NOMO-1 treated with DMSO at 0.1 percent for 48 hours (cell line): ENCODE measurements at regions not wholly inside any gene's neighbourhood (a gene's known extent, or its start where the extent isn't known, plus 50 kb on each side); places are given as distances from the start of the nearest gene placed in this dataset.
"Not testable (repeated sequence)": the region's sequence is repeated elsewhere in the genome, so short reads cannot be mapped to it uniquely, and the experiment has no call there.

Source experiments
- DNase-seq: peaks from one replicate; lab custom pipeline; 2025; ENCODE audit not compliant: unreplicated experiment; lab: John Stamatoyannopoulos, UW

DNA sequence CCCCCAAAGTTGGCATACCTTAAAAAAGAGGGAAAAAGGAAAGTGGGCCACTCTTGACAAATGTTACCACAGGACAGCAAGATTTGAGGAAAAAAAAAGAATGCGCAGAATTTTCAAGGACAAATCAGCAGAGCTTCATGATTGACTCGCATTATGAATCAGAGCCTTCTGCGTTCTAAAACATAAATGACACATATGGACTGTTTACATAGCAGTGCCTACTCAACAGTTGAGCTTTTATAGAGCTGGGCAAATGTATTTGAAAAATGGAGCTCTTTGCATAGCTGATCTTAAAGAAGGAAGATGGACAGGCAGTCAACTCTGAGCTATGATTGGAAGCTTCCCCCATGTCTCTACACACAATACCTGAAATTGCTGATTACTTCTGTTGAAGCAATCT, 213.2 kb upstream of the NT5E start:
- no peak for DNase-seq

- not testable (repeated sequence) for DNase-seq
These were observed 222.5 kb upstream of the NT5E start for GRCh38 chr6:85227345-85227744.

- DNase-seq, result not testable (repeated sequence)
These were observed 237.1 kb upstream of the NT5E start for GRCh38 chr6:85212794-85213193.

DNA sequence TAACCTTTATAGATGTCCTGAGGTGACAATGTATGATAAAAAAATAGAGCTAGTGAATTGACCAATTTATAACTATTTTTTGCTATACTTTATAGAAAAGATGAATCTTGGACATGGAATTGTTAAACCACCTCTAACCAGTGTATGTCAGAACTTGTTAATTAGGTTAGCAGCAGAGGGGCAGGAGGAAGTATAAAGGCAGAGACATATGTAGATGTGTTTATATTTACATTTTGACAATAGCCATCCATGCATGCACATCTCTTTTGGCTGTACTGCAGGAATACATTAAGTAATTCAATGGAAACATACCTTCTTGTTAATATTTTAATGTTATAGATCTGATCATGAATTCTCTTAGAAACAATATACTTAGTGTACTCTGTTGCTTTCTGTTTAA, 254.6 kb upstream of the NT5E start:
- no peak for DNase-seq

DNA sequence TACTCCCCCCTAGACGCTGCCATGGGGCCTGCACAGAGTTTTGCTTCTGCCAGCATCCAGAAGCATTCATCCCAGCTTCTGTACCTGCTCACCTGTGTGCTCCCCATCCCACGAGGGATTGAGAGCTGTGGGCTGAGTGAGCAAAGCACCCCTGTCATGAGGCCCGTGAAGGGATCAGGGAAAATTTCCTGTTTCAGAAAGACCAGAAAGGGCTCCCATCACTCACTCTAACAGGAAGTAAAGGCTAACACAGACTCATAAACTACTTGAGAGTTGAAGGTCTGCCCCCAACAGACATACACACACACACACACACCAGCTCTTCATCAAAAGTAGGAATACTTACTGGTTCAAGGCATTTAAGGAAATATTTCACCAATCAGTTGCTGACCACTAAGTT, 256.5 kb upstream of the NT5E start:
- DNase-seq, result no peak

DNA sequence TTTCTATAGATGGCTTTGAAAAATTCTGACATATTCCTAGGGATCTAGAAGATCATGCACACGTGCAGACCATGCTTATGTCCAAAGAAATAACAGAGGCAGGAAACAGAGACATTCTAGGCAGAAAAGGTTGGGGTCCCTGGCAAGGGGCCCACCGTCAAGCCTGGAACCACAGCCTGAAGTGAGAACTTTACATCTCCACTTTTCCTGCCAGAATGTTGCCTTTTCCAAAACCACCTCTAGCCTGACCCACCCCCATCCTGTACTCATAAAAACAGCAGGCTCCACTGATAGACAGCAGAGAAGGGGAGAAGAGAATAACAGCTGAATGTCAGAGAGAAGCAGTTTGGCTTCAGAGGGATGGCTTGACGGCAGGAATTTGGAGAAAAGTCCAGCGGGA, 257.3 kb upstream of the NT5E start:
- DNase-seq, result no peak

DNA sequence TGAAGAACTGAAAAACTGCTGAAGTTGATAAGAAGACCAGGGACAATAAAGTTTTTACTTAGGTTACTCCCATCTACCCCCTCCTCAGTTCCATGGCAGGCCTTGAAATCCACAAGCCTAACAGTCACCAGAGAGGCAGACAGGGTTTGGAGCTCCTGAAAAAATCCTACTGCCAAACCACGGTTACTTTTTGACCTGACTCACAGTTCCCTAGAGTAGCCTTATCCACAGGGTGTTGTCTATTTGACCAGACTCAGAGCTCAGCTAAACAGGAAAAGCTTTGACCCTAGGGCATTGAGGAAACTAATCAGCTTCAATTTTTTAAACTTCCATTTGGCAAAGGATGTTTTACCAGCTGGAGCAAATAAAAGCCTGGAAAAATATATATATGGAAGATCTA, 257.7 kb upstream of the NT5E start:
- DNase-seq, result no peak

GRCh38 chr6:85191656-85192055, 258.2 kb upstream of the NT5E start:
- no peak for DNase-seq

DNA sequence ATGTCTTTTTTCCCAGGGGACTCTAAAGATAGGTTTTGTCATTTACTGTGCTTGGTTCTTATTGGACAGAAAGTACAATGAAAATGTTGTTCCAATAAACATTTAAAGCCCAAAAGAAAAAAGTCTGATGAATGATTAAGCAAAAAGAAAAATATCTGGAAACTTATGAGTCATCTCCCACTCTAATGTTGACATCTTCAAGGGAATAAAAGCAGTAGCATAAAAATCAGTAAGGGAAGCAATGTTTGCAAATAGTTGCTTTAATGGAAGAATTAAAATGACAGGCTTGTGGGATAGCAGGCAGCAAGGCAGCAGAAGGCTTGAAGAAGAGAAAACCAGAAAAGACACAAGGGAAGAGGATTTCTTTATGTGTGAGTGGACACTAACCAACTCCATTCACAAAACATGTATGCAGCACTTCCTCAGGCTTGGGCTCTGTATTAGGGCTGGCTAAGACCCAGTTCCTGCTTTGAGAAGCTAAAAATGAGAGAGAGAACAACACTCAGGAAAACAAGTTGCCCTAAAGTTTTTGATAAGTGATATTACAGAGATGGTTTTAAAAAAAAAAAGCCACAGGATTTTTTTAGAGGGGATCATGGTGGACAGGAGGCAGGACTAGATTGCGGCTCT, 263.2 kb upstream of the NT5E start:
- DNase-seq, result no peak

DNA sequence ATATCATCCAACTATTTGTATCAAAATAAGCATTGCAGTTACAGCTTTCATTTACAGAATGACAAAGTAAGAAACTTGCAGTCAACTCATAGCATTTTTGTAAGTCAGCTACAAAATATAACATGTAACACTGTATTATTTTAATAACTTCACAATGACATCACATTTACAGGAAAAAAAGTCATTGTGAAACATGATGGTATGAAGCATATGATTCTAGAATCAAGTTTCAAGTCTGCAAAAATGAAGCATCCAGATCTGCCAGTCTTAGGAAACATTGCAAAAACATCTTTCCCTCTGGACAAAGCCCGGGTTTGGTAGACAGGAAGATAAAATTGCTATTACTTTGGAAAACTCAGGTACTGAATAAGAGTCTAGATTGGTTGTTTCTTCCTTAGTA, 263.9 kb upstream of the NT5E start:
- DNase-seq, result no peak

GRCh38 chr6:85183841-85184240, 266.0 kb upstream of the NT5E start:
- no peak for DNase-seq

DNA sequence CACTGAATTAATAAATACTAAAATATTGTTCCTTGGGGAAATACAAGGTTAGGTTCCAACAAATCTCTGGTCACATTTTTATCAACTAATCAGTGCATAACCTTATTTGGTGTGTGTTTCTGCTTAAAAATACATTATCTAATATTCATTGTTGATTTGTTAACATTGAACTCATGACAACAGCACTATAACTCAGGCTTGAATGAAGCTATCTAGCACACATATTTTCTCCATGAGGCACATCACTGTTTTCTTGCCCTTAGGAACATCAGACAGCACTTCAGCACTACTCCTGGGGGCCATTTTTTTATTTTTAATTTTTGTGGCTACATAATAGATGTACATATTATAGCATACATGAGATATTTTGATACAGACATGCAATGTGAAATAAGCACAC, 277.2 kb upstream of the NT5E start:
- no peak for DNase-seq

DNA sequence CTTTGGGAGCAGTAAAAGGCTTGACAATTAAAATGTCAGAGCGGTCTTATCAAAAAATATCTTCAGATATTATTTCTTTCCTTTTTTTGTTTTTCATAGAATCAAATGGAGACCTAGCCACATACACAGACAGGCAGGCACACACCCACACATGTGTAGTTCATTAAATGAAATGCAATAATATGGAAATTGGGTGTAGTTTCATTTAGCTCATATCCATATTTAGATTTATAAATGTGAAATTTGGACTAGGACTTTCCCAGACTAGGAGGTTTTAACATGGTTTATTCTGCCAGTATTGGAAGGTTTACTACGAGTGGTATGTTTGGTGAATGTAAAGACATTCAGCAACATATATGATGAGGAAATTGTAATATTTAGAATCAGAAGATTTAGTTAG, 277.7 kb upstream of the NT5E start:
- no peak for DNase-seq

- no peak for DNase-seq
These were observed 280.7 kb upstream of the NT5E start for GRCh38 chr6:85169189-85169588.

GRCh38 chr6:85168146-85168545, 281.7 kb upstream of the NT5E start:
- no peak for DNase-seq

- DNase-seq, result no peak
These were observed 283.7 kb upstream of the NT5E start for GRCh38 chr6:85166114-85166741.

DNA sequence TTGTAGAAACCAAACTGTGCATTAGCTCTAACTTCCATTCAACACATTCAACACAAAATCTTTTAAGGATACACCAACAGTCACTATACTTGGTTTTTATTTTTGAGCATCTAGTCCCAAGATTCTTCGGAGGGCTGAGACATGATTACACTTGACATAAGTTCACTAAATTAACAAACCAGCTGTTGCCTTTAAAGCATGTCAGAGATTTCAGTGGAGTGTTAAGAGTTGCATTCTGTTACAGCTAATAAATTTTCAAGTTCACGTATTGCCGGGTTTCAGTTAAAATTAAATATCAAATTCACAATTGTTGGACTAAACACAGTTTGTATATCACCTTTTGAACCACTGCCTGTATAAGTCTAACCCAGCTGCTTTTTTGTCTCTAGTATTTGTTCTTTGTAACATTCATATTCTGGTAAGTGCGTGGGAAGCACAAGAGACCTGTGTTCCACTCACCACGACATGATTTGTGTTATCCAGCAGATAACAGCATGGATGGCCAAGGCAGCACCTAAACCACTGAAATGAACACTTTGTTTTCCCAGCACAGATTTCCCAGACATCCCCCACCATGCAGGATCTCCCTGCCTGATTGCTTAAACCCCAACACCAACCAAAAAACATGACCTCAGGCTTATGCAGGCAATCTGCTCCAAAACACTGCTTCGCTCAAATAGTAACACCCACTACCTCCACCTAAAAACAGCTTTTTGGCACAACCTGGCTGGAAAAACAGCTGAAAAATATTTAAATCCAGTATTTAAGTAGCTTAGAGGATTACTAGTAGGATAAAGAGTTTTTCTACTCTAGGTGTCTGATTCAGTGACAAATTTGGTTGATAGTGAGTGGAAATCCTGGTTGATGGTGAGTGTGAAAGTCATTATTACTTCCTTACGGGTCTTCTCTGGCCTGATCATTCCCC, 286.5 kb upstream of the NT5E start:
- DNase-seq, result no peak

GRCh38 chr6:85157311-85157710, 292.6 kb upstream of the NT5E start:
- no peak for DNase-seq

DNA sequence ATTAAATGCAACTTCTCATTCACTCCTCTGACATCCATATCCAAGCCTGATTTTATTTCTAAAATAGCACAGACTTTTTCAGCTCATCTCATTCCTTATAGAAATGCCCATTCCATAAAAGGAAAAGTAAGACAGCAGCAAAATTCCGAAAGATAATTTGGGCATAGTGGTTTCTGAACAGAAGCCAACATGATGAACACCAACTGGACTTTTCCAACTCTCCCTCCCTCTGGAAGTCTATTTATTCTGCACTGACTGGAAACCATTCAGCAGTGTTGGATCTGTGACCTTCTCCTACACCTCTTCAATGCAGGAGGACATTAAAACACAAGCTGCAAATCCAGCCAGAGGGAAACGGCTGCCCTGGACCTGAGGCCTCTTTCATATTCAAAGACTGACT, 306.2 kb upstream of the NT5E start:
- DNase-seq, result no peak

DNA sequence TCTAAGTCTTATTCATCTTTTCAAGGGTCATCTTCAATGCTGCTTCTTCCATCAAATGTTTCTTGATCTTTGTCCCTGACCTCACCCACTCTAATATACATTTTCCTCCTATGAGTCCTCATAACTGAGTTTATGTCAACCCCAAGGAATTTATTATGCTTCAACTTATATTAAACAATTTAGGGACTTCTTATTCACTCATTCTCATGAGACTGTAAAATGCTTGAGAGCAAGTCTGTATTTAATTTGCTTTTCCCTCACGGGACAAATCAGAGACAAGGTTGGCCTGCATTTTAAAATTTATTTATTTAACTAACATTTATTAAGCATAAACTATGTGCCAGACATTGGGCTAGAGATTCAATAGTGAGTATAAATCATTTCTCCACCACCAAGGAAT, 312.0 kb upstream of the NT5E start:
- DNase-seq, result no peak

DNA sequence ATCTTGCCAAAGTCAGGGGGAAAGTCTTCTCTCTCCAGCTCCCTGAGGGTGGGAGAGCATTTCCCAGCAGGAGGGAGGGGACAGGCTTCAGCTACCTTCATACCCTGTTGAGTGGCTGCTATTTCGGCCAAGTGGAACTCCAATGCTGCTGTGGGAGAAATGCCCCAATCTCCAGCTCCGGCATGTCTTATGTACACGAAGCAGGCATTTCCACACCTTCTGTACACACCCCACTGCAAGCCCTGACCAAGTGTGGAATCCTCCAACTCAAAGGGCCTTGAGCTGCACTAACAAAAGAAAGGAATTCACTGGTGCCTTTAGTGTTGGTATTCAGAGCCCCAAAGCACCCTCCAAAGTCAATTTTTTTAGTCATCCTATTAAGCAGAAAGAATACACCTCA, 313.6 kb upstream of the NT5E start:
- DNase-seq, result no peak
